Islet precursor cell (in vitro differentiated cells): ENCODE measurements at regions not wholly inside any gene's neighbourhood (a gene's known extent, or its start where the extent isn't known, plus 50 kb on each side); places are given as distances from the start of the nearest gene placed in this dataset.
"Not testable (repeated sequence)": the region's sequence is repeated elsewhere in the genome, so short reads cannot be mapped to it uniquely, and the experiment has no call there.

Source experiments
- DNase-seq: peaks from one replicate; pipeline ENCODE4 v3.0.0-alpha.2; 2018

DNA sequence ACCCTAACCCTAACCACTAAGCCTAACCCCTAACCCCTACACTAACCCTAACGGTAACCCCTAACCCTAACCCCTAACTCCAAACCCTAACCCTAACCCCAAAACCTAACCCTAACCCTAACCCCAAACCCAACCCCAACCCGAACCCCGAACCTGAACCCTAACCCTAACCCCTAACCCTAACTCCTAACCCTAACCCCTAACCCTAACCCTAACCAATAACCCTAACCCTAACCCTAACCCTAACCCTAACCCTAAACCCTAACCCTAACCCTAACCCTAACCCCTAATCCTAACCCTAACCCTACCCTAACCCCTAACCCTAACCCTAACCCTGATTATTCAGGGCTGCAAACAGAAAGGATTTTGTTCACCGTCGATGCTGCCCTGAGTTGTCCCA, 144.6 kb upstream of the DUSP22 start:
- DNase-seq: not testable (repeated sequence)

GRCh38 chr6:148051-148984, 144.0 kb upstream of the DUSP22 start:
- DNase-seq: peak; percentile 61

DNA sequence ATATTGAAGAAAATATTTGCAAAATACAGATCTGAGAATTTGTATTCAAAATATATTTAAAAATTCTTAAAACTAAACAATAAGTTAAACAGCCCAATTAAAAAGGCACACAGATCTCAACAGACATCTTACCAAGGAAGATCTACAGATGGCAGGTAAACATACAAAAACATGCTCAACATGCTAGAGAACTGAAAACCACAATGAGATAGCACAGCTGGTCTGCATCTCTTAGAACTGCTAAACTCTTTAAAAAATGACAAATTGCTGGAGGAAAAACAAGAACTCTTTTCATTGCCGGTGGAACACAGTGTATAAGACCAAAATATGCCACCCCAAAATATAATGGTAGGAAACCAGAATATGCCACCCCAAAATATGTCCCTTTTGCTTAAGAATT, 142.1 kb upstream of the DUSP22 start:
- not testable (repeated sequence) for DNase-seq

DNA sequence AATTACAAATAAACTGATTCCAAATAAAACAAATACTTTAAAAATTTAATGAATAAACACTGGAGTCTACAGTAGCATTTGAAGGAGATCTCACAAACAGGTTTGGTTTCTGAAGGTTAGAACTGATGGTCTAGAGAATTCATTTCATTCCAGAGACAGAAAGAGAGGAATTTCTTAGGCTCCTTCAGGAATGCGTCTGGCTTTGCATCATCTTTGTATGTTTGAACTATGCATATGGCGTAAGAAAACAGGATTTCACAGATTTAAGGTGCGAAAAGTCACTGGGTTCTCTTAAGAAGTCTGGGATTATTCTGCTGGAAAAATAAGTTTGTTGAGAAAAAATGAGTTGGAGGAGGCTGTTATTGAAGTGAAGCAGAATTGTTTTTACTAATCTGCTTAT, 139.9 kb upstream of the DUSP22 start:
- not testable (repeated sequence) for DNase-seq

GRCh38 chr6:153026-153425, 139.3 kb upstream of the DUSP22 start:
- not testable (repeated sequence) for DNase-seq

DNA sequence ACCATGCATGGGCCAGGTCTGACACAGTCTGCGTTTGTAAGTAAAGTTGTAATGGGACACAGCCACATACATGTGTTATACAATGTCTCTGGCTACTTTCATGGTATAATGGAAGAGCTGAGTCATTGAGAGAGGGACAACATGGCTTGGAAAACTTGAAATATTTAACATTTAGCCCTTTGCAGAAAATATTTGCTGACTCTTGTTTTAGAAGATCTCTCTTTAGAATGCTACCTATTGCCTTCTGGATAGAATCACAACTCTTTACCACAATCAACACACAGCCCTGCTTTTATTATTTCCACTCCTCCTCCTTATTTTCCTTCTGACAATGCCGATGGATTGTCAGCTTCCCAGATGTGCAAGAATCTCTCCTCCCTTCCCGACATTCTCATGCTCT, 138.4 kb upstream of the DUSP22 start:
- DNase-seq: not testable (repeated sequence)

- DNase-seq: peak; percentile 63
Measured at GRCh38 chr6:154321-155092, 137.8 kb upstream of the DUSP22 start.

- DNase-seq: no peak
Measured at GRCh38 chr6:156010-156409, 136.3 kb upstream of the DUSP22 start.

- not testable (repeated sequence) for DNase-seq
Measured at GRCh38 chr6:156441-157140, 135.7 kb upstream of the DUSP22 start.

GRCh38 chr6:157176-157575, 135.1 kb upstream of the DUSP22 start:
- DNase-seq: not testable (repeated sequence)

DNA sequence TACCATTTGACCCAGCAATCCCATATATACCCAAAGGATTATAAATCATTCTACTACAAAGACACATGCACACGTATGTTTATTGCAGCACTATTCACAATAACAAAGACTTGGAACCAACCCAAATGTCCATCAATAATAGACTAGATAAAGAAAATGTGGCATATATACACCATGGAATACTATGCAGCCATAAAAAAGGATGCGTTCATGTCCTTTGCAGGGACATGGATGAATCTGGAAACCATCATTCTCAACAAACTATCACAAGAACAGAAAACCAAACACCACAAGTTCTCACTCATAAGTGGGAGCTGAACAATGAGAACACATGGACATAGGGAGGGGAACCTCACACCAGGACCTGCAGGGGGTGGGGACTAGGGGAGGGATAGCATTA, 130.6 kb upstream of the DUSP22 start:
- DNase-seq: not testable (repeated sequence)

DNA sequence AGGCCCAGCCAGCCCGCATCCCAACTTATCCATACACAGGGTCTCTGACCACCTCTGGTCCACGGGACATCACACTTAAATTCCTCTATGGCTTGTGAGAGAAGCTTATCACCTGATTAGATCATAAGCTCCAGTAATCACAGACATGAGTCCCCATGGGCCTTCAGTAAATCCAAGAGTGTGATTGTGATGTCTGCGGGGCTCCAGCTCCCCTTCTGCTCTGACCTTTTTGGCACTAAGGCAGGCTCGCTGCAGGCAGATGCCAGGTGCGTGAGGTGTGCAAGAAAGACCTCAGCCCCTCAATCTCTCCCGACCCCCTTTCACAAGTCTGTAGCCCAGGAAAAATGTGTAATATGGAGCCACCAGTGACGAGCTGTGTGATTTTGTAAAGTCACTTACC, 127.6 kb upstream of the DUSP22 start:
- no peak for DNase-seq

DNA sequence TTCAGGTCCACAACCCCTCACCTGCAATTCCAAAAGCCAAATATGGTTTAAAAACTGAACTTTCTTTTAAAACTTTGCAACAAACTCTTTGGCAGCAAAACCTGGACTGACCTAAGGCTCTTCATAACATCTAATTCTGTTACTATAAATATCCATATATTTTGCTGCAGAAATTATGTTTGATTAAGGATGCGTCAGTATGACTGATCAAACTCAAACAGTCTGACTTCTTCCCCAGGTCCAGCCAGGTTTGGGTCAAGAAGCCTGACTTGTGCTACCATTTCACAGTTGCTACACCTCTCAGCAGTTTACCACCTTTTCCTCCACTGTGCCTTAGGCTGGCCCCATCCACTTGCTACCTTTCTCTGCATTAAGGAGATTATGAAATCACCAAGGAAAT, 127.0 kb upstream of the DUSP22 start:
- no peak for DNase-seq

- no peak for DNase-seq
Measured at GRCh38 chr6:165906-166305, 126.4 kb upstream of the DUSP22 start.

- no peak for DNase-seq
Measured at GRCh38 chr6:168865-169455, 123.3 kb upstream of the DUSP22 start.

GRCh38 chr6:174036-174435, 118.3 kb upstream of the DUSP22 start:
- no peak for DNase-seq

DNA sequence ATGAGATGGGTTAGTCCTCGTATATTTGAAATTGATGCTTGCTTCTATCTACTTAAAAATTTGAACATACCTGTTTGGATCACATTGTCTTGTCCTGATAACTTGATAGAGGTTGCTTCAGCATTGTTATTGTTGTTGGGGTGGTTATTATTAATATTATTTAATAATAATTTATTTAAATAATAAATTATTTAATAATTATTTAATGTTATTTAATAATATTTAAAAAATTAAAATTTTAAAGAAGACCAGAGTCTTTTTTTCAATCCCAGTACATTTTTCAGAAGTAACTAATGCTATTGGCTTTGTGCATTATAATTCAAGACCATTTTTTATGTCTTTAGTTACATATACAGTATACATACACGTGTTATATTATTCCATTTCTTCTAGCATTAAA, 116.6 kb upstream of the DUSP22 start:
- no peak for DNase-seq

- DNase-seq: no peak
Measured at GRCh38 chr6:176766-177165, 115.5 kb upstream of the DUSP22 start.

DNA sequence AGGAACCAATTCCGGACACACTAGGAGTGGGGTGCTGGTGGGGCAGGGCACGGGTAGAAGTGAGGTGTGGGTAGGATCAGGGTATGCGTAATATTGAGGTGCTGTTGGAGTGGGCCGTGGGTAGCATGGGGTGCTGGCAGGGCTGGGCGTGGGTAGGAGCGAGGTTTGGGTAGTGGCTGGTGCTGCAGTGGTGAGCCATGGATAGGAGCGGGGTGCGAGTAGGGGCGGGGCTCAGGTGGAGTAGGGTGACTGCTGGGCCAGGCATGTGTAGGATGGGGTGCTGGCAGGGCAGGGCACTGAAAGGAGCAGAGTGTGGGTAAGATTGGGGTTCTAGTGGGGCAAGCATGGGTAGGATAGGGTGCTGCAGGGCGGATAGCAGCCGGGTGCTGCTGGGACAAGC, 114.2 kb upstream of the DUSP22 start:
- no peak for DNase-seq

DNA sequence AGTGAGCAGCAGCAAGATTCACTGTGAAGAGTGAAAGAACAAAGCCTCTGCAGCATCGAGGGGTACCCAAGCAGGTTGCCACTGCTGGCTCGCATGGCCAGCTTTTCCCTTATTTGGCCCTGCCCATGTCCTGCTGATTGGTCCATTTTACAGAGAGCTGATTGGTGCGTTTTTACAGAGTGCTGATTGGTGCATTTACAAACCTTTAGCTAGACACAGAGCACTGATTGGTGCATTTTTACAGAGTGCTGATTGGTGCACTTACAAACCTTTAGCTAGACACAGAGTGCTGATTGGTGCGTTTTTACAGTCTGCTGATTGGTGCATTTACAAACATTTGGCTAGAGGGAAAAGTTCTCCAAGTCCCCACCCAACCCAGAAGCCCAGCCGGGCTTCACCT, 113.4 kb upstream of the DUSP22 start:
- not testable (repeated sequence) for DNase-seq

- no peak for DNase-seq
Measured at GRCh38 chr6:179340-179950, 112.8 kb upstream of the DUSP22 start.

DNA sequence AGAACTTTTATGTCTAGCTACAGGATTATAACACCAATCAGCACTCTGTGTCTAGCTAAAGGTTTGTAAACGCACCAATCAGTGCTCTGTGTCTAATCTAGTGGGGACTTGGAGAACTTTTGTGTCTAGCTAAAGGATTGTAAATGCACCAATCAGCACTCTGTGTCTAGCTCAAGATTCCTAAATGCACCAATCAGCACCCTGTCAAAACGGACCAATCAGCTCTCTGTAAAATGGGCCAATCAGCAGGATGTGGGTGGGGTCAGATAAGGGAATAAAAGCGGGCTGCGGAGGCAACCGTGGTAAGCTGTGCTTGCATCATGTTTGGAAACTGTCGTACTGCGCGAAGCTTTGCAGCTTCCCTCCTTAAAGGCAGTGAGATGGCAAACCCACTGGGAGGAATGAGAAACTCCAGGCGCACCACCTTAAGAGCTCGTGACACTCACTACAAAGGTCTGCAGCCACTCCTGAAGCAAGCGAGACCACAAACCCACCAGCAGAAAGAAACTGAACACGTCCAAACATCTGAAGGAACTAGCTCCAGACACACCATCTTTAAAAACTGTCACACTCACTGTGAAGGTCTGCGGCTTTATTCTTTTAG, 112.1 kb upstream of the DUSP22 start:
- DNase-seq: not testable (repeated sequence)
